CD4-positive, alpha-beta memory T cell (primary cell): ENCODE measurements at regions not wholly inside any gene's neighbourhood (a gene's known extent, or its start where the extent isn't known, plus 50 kb on each side); places are given as distances from the start of the nearest gene placed in this dataset.
"Not testable (repeated sequence)": the region's sequence is repeated elsewhere in the genome, so short reads cannot be mapped to it uniquely, and the experiment has no call there.

Experiments
- CTCF ChIA-PET: fragments of 350-600 bp; sonication (Branson Sonifier 250); formaldehyde crosslinking; loops from one replicate; lab custom pipeline; 2021; ENCODE audit warnings: inconsistent platforms; ENCODE audit not compliant: partially characterized antibody; lab: Charles Lee
- POLR2A ChIA-PET: fragments of 350-600 bp; sonication (Branson Sonifier 250); formaldehyde crosslinking; loops from one replicate; lab custom pipeline; 2021; ENCODE audit not compliant: partially characterized antibody; lab: Charles Lee
- DNase-seq, 5 donors: peaks; one replicate each; pipeline versions ENCODE4 v3.0.0 to v3.0.0-alpha.2; 2020 to 2022; ENCODE audit warnings: mixed read lengths in 1 of 5
- H3K27ac ChIP-seq: one replicate; pipeline ENCODE4 v1.7.0; 2013; ENCODE audit warnings: low read depth, low read length
- H3K27me3 ChIP-seq: 2 replicates; pipeline ENCODE4 v1.7.0; 2013; ENCODE audit warnings: mild to moderate bottlenecking, low read length, moderate library complexity; ENCODE audit not compliant: insufficient read depth
- H3K36me3 ChIP-seq: 2 replicates; pipeline ENCODE4 v1.7.0; 2013; ENCODE audit warnings: mild to moderate bottlenecking, low read length, moderate library complexity; ENCODE audit not compliant: insufficient read depth
- H3K4me1 ChIP-seq: 2 replicates; pipeline ENCODE4 v1.7.0; 2013; ENCODE audit warnings: mild to moderate bottlenecking, low read length, moderate library complexity; ENCODE audit not compliant: insufficient read depth
- H3K4me3 ChIP-seq, 2 donors: one replicate each; pipeline ENCODE4 v1.7.0; 2013; ENCODE audit warnings: low read length in 2 of 2, mild to moderate bottlenecking in 1 of 2
- H3K9me3 ChIP-seq, 2 donors: one replicate each; pipeline ENCODE4 v1.7.0; 2013; ENCODE audit warnings: low read length in 2 of 2, control low read depth in 1 of 2; ENCODE audit not compliant: control insufficient read depth in 1 of 2
- H3K27ac Mint-ChIP-seq, 7 donors: one replicate each; pipeline ENCODE4 v1.8.0; 2020 to 2021; ENCODE audit warnings: mixed read lengths in 7 of 7, mild to moderate bottlenecking in 6 of 7, inconsistent platforms in 3 of 7, moderate library complexity in 3 of 7
- H3K27me3 Mint-ChIP-seq, 2 donors: one replicate each; pipeline ENCODE4 v1.8.0; 2020 to 2021; ENCODE audit warnings: mixed read lengths in 2 of 2
- H3K36me3 Mint-ChIP-seq, 2 donors: one replicate each; pipeline ENCODE4 v1.8.0; 2020 to 2021; ENCODE audit warnings: mixed read lengths in 2 of 2, inconsistent platforms in 1 of 2, mild to moderate bottlenecking in 1 of 2
- H3K4me1 Mint-ChIP-seq, 4 donors: one replicate each; pipeline ENCODE4 v1.8.0; 2020 to 2021; ENCODE audit warnings: mixed read lengths in 4 of 4, mild to moderate bottlenecking in 1 of 4
- H3K4me3 Mint-ChIP-seq, 8 donors: one replicate each; pipeline ENCODE4 v1.8.0; 2020 to 2021; ENCODE audit warnings: mixed read lengths in 8 of 8, mild to moderate bottlenecking in 7 of 8, moderate library complexity in 6 of 8, inconsistent platforms in 3 of 8
- H3K9me3 Mint-ChIP-seq, 8 donors: one replicate each; pipeline ENCODE4 v1.8.0; 2020 to 2021; ENCODE audit warnings: mixed read lengths in 8 of 8, mild to moderate bottlenecking in 5 of 8, inconsistent platforms in 3 of 8, moderate library complexity in 1 of 8
- intact Hi-C: fragments of 100-400 bp; cut with micrococcal nuclease; formaldehyde crosslinking; loops from one replicate; pipeline ENCODE4 v1.15.1; 2023

- H3K27me3 Mint-ChIP-seq, H3K36me3 ChIP-seq, intact Hi-C loops, H3K27me3 ChIP-seq, H3K27ac Mint-ChIP-seq, POLR2A ChIA-PET, H3K4me1 Mint-ChIP-seq, H3K9me3 Mint-ChIP-seq, H3K27ac ChIP-seq, H3K36me3 Mint-ChIP-seq, H3K4me3 ChIP-seq, H3K4me3 Mint-ChIP-seq, CTCF ChIA-PET, H3K9me3 ChIP-seq, DNase-seq, H3K4me1 ChIP-seq: not testable (repeated sequence)
Observed at GRCh38 chr7:39869888-39870522, 80.1 kb upstream of the CDK13 start.

- H3K27me3 ChIP-seq, result not testable (repeated sequence)
Observed at GRCh38 chr7:39871610-39872009, 78.4 kb upstream of the CDK13 start.

GRCh38 chr7:39880556-39880955, 69.5 kb upstream of the CDK13 start:
- Mint-ChIP-seq H3K27me3 (peaks cover 16 to 22% of the 10 kb centered on the region in 2 donors), H3K9me3 (peaks cover 0 to 20% (median 15%) of the 10 kb centered on the region in 8 donors), H3K4me1 (no peaks in the 10 kb centered on the region), H3K36me3 (no peaks in the 10 kb centered on the region), H3K27ac (no peak overlapping the region), H3K4me3 (no peak overlapping the region)
- H3K27ac ChIP-seq, result no peak overlapping the region
- H3K27me3 ChIP-seq, result no peaks in the 10 kb centered on the region
- POLR2A ChIA-PET, result no interaction called here
- no peaks in the 10 kb centered on the region for H3K36me3 ChIP-seq
- intact Hi-C loops, result no loop called here
- DNase-seq, result no peak
- H3K4me3 ChIP-seq, result no peak overlapping the region
- CTCF ChIA-PET, result interaction anchor here (2.5 to 8.5 kb wide), 2 partner anchors 16 to 172 kb away, joined by 7 to 75 read pairs; no protein-coding TSS in a partner anchor
- peaks cover 0 to 9% of the 10 kb centered on the region in 2 donors for H3K9me3 ChIP-seq
- no peaks in the 10 kb centered on the region for H3K4me1 ChIP-seq

More at GRCh38 chr7:39871610-39872009, 78.4 kb upstream of the CDK13 start:
- H3K4me3 Mint-ChIP-seq, POLR2A ChIA-PET, H3K36me3 ChIP-seq, H3K9me3 ChIP-seq, CTCF ChIA-PET, H3K4me1 ChIP-seq, H3K27ac ChIP-seq, H3K9me3 Mint-ChIP-seq, H3K27ac Mint-ChIP-seq, intact Hi-C loops, H3K4me3 ChIP-seq, H3K36me3 Mint-ChIP-seq, H3K4me1 Mint-ChIP-seq, DNase-seq: not testable (repeated sequence)
- H3K27me3 Mint-ChIP-seq, result peaks cover 5 to 11% of the 10 kb centered on the region in 2 donors

GRCh38 chr7:39882148-39882784, 67.8 kb upstream of the CDK13 start:
- H3K9me3 Mint-ChIP-seq, result peaks cover 0 to 20% (median 15%) of the 10 kb centered on the region in 8 donors
- CTCF ChIA-PET, result interaction anchor here (2.5 to 8.5 kb wide), 2 partner anchors 14 to 171 kb away, joined by 7 to 75 read pairs; no protein-coding TSS in a partner anchor

DNA sequence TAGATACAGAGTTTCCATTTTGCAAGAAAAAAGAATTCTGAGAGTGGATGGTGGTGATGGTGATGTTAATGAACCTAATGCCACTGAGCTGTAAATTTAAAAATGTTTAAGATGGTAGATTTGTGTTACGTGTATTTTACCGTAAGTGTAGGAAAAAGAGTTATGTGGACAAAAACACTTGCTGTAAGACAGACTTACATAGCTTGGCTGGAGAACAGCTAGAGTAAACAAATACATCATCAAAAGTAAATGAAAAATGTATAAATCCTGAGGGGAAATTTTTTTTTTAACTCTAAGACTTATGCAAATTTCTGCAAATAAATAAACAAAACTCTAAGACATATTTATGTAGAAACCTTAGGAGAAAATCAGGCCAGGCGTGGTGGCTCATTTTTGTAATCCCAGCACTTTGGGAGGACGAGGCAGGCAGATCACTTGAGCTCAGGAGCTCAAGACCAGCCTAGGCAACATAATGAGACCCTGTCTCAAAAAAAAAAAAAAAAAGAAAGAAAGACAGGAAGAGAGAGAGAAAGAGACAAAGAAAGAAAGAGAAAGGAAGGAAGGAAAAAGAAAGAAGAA, 66.2 kb upstream of the CDK13 start:
- no peak overlapping the region for H3K4me3 ChIP-seq
- intact Hi-C loops, result no loop called here
- CTCF ChIA-PET, result interaction anchor here (8.5 kb wide), 1 partner anchor 12 kb away, joined by 75 read pairs; no protein-coding TSS in a partner anchor
- no peak for DNase-seq
- H3K4me3 Mint-ChIP-seq, result no peak overlapping the region
- no peak overlapping the region for H3K27ac Mint-ChIP-seq
- no peaks in the 10 kb centered on the region for H3K4me1 ChIP-seq
- POLR2A ChIA-PET, result no interaction called here
- no peak overlapping the region for H3K27ac ChIP-seq
- H3K27me3 Mint-ChIP-seq, result peaks cover 7 to 12% of the 10 kb centered on the region in 2 donors
- no peaks in the 10 kb centered on the region for H3K27me3 ChIP-seq
- H3K36me3 Mint-ChIP-seq, result no peaks in the 10 kb centered on the region
- H3K4me1 Mint-ChIP-seq, result no peaks in the 10 kb centered on the region
- H3K9me3 ChIP-seq, result peaks cover 0 to 9% of the 10 kb centered on the region in 2 donors
- no peaks in the 10 kb centered on the region for H3K36me3 ChIP-seq
- peaks cover 0 to 20% (median 15%) of the 10 kb centered on the region in 8 donors for H3K9me3 Mint-ChIP-seq

More at GRCh38 chr7:39882148-39882784, 67.8 kb upstream of the CDK13 start:
- Histone ChIP-seq H3K9me3 (peaks cover 0 to 9% of the 10 kb centered on the region in 2 donors), H3K27ac (no peak overlapping the region), H3K36me3 (no peaks in the 10 kb centered on the region), H3K4me1 (no peaks in the 10 kb centered on the region), H3K4me3 (no peak overlapping the region), H3K27me3 (no peaks in the 10 kb centered on the region)
- Mint-ChIP-seq H3K27me3 (peaks cover 11 to 19% of the 10 kb centered on the region in 2 donors), H3K4me3 (no peak overlapping the region), H3K4me1 (no peaks in the 10 kb centered on the region), H3K27ac (no peak overlapping the region), H3K36me3 (no peaks in the 10 kb centered on the region)
- POLR2A ChIA-PET, result no interaction called here
- DNase-seq, result no peak
- intact Hi-C loops, result no loop called here

GRCh38 chr7:39888171-39888853, 61.7 kb upstream of the CDK13 start:
- POLR2A ChIA-PET, result no interaction called here
- Histone ChIP-seq H3K36me3 (no peaks in the 10 kb centered on the region), H3K9me3 (no peaks in the 10 kb centered on the region), H3K27me3 (no peaks in the 10 kb centered on the region), H3K4me3 (no peak overlapping the region), H3K4me1 (no peaks in the 10 kb centered on the region), H3K27ac (no peak overlapping the region)
- Mint-ChIP-seq H3K9me3 (peaks cover 0 to 6% (median 0%) of the 10 kb centered on the region in 8 donors), H3K27me3 (peaks cover 1 to 13% of the 10 kb centered on the region in 2 donors), H3K27ac (no peak overlapping the region), H3K36me3 (no peaks in the 10 kb centered on the region), H3K4me1 (no peaks in the 10 kb centered on the region), H3K4me3 (no peak overlapping the region)
- CTCF ChIA-PET, result interaction anchor here (8.5 to 14.8 kb wide), 2 partner anchors 8 to 163 kb away, joined by 75 to 396 read pairs; no protein-coding TSS in a partner anchor
- intact Hi-C loops, result no loop called here
- DNase-seq, result no peak

- POLR2A ChIA-PET, result no interaction called here
Observed at GRCh38 chr7:39890411-39890810, 59.6 kb upstream of the CDK13 start.

More at GRCh38 chr7:39890411-39890810, 59.6 kb upstream of the CDK13 start:
- H3K4me1 Mint-ChIP-seq, result no peaks in the 10 kb centered on the region
- H3K27ac Mint-ChIP-seq, result no peak overlapping the region
- intact Hi-C loops, result no loop called here
- Histone ChIP-seq H3K36me3 (no peaks in the 10 kb centered on the region), H3K9me3 (no peaks in the 10 kb centered on the region), H3K27ac (no peak overlapping the region), H3K27me3 (no peaks in the 10 kb centered on the region), H3K4me3 (no peak overlapping the region), H3K4me1 (no peaks in the 10 kb centered on the region)
- no peak for DNase-seq
- H3K4me3 Mint-ChIP-seq, result no peak overlapping the region
- peaks cover 0 to 14% of the 10 kb centered on the region in 2 donors for H3K27me3 Mint-ChIP-seq
- H3K9me3 Mint-ChIP-seq, result no peaks in the 10 kb centered on the region
- H3K36me3 Mint-ChIP-seq, result no peaks in the 10 kb centered on the region
- CTCF ChIA-PET, result interaction anchor here (14.8 kb wide), 1 partner anchor 161 kb away, joined by 396 read pairs; no protein-coding TSS in a partner anchor
